ENCODE measurements at regions not wholly inside any gene's neighbourhood (a gene's known extent, or its start where the extent isn't known, plus 50 kb on each side); places are given as distances from the start of the nearest gene placed in this dataset.

GRCh38 chr1:163684785-163685184 is 363.0 kb downstream of the NUF2 start:
- DNase-seq (ENCODE audit: low spot score), result no peak
- TF ChIP-seq CTCF (IDR thresholded peaks at IDR 0.05; ENCODE audit: extremely low read depth, missing control alignments), result no peak

GRCh38 chr1:163692266-163692665 is 370.5 kb downstream of the NUF2 start:
- TF ChIP-seq CTCF (IDR thresholded peaks at IDR 0.05; ENCODE audit: extremely low read depth, missing control alignments), result no peak
- no peak for DNase-seq (ENCODE audit: low spot score)

GRCh38 chr1:163697137-163697536 is 375.4 kb downstream of the NUF2 start:
- no peak for TF ChIP-seq CTCF (IDR thresholded peaks at IDR 0.05; ENCODE audit: extremely low read depth, missing control alignments)
- DNase-seq (ENCODE audit: low spot score), result no peak

GRCh38 chr1:163701783-163702374 is 380.1 kb downstream of the NUF2 start:
- no peak for TF ChIP-seq CTCF (IDR thresholded peaks at IDR 0.05; ENCODE audit: extremely low read depth, missing control alignments)
- no peak for DNase-seq (ENCODE audit: low spot score)

GRCh38 chr1:163703794-163704193 is 382.0 kb downstream of the NUF2 start:
- TF ChIP-seq CTCF (IDR thresholded peaks at IDR 0.05; ENCODE audit: extremely low read depth, missing control alignments), result no peak
- no peak for DNase-seq (ENCODE audit: low spot score)

GRCh38 chr1:163706915-163707314 is 385.2 kb downstream of the NUF2 start:
- no peak for TF ChIP-seq CTCF (IDR thresholded peaks at IDR 0.05; ENCODE audit: extremely low read depth, missing control alignments)
- no peak for DNase-seq (ENCODE audit: low spot score)

GRCh38 chr1:163709636-163710035 is 387.9 kb downstream of the NUF2 start:
- DNase-seq (ENCODE audit: low spot score), result no peak

More at GRCh38 chr1:163709636-163710035, 387.9 kb downstream of the NUF2 start:
- TF ChIP-seq CTCF (IDR thresholded peaks at IDR 0.05; ENCODE audit: extremely low read depth, missing control alignments), result no peak

Measured in GM20000 (cell line).